ENCODE measurements at regions not wholly inside any gene's neighbourhood (a gene's known extent, or its start where the extent isn't known, plus 50 kb on each side); places are given as distances from the start of the nearest gene placed in this dataset.
"Not testable (repeated sequence)": the region's sequence is repeated elsewhere in the genome, so short reads cannot be mapped to it uniquely, and the experiment has no call there.

DNA sequence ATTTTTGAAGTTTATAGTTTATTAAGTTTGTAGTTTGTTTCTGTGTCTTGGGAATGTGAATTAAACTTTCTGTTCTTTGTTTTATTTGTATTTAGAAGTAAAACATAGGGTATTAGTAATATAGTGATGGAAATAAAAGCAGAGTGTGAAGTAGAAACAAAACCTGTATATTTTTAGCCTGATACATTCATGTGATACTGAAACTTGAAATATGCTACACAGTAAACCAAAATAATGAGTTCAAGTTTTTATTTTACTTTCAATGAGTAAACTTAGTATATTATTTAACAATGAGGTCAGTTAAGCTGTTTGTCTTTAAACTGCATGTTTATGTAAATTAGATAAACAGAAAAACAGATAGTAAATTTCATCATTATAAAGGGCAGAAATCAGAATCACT lies 1592.6 kb downstream of the GRIK2 start:
- no peak for DNase-seq

DNA sequence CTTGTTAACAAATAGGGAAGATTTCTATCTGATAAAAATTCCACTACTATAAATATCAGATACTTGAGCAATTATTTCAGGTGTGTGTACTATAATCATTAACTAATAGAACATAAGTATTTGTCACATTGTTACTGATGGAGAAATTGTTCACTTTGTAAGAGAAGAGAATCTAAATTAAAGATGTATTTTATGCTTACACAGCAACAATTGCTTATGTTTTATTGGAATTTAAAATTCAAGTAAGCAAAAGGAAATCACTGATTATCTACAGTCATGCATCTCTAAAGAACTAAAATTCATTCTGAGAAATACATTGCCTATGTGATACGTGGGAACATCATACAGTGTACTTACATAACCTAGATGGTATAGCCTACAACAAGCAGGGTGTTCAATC lies 1590.8 kb downstream of the GRIK2 start:
- DNase-seq: no peak

DNA sequence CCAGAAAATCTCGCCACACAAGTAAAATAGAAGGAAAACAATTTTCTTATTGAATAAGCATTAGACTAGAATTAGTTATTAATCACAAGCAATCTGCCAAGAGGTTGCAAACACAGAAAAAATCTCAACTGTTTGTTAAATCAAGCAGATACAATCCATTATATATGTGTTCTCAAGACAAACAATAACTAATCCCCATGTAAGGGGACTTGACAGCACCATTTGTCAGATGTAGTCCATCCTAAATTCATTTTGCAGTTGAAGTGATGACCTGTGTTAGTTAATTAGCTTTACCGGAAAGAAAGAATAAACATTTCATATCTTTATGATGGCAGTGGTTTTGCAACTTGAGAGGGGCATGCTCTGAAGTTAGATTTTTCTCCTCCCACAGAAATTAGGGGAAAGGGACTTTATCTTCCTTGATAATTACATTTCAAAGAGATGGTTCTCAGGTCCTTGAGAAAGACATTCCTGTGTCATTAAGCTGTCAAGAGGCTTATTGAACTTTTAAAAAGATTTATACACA lies 1588.0 kb downstream of the GRIK2 start:
- DNase-seq: no peak

- no peak for DNase-seq
Measured at GRCh38 chr6:102980951-102981350, 1587.4 kb downstream of the GRIK2 start.

DNA sequence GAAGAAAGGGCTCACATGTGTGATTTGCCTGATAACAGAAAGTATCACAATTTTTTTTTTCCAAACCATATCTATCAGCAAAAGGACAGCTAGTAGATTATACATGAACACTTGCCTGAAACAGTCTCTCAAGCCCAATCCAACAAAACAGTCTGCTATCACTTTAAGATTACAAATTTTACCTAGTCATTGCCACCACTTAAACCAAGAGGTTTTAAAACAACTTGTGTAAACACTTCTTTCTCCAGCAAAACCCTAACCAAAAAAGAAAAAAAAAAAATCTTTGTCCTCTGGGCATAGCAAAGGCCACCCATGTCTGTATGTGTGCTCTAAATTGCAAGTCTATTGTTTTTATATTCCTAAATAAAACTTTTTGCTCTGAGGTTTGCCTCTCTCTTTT lies 1568.4 kb downstream of the GRIK2 start:
- DNase-seq: no peak

GRCh38 chr6:102950967-102951366 lies 1557.5 kb downstream of the GRIK2 start:
- DNase-seq: no peak

DNA sequence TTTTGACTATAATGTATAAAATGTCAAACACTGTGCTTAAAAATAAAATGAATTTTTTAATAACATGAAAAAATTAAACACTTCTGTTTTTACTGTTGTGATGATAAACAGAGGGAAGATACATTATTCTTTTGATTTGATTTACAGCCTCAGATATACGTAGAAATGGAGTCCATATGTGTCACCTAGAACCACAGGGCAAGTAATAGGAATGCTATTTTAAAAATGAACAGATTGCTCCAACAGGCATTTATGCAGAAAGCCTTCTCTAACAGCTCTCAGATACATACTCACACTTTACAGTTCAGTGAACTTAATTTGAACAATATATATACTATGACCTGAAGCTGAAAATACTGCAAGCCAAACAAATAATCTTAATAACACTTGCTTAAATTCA lies 1551.0 kb downstream of the GRIK2 start:
- DNase-seq: no peak

DNA sequence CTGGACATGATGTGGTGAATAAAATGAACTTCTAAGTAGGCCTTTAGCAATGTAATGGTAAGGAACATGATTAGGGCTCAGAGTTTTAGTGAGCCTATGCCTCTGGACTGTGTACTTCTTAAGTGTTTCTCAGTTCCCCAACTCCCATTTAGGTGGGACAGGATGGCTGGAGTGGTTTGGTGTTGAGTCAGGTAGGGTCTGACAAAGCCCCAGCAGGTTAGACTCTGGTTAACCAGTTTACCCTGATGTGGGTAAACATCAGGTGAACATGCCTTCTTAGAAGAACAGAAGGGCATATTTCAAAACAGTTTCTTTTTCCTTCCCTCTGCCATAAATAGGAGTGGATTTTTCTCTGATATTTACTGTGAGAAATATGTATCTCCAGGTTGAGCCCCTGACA lies 1548.7 kb downstream of the GRIK2 start:
- DNase-seq: no peak

- peak in 1 of 2 experiments; percentile 20 for DNase-seq
Measured at GRCh38 chr6:102936959-102937358, 1543.5 kb downstream of the GRIK2 start.

DNA sequence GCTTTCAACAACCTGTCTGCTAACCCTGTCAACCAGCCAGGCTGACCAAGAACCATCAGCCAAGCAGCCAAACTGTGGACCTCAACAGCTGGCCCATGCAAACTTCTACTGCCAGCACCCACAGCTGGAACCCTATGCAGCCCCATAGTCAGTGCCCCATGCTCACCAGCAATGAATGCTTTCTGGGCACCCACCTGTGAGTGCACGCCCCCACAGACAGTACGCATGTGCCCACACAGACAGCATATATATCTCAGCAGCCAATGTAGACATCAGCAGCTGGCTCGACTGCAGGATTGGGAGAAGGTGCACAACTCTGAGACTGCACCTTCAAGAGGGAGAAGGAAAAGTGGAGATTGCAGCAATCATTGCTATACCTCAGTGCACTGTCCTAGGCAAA lies 1534.6 kb downstream of the GRIK2 start:
- no peak for DNase-seq

DNA sequence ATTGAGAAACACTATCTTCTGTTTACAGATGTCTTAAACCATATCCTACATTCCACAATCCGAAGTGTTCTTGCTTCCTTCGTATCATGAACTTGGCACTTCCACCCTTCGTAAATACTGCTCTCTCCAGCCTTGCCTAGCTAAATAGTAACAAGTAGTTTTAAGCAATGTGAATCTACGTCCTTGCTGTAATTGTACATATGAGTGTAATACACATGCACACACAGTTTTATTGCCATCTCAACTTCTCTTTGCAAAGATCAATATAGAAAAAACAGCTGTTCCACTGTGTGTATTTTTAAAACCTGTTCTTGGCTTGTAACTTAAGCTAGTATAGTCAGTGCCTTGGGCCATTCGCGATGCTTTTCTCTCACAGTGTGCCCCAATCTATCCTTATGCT lies 1524.7 kb downstream of the GRIK2 start:
- no peak for DNase-seq

DNA sequence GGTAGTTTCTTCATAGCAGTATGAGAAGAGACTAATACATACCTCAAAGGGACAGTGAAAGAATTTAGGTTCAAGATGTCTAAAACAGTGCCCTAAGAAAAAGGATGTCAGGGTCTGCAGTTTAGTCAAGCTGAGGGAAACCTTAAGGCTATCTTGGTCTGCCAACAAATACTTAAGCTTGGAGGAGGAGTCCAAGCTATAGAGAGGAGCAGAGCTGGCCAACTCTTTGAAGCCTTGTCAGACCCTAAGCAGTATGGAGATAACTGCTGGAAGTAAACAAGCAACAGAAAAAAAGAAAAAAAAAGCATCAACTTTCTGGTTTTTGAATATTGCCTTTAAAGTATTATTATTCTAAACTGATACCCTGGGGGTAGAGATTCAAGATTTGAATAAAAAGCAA lies 1518.1 kb downstream of the GRIK2 start:
- no peak for DNase-seq

DNA sequence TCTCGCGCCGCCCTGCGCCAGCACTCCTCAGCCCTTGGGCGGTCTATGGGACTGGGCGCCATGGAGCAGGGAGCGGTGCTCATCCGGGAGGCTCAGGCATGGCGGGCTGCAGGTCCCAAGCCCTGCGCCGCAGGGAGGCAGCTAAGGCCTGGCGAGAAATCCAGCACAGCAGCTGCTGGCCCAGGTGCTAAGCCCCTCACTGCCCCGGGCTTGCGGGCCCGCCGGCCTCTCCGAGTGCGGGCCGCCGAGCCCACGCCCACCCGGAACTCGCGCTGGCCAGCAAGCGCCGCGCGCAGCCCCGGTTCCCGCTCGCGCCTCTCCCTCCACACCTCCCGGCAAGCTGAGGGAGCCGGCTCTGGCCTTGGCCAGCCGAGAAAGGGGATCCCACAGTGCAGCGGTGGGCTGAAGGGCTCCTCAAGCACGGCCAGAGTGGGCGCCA lies 1517.2 kb downstream of the GRIK2 start:
- not testable (repeated sequence) for DNase-seq

DNA sequence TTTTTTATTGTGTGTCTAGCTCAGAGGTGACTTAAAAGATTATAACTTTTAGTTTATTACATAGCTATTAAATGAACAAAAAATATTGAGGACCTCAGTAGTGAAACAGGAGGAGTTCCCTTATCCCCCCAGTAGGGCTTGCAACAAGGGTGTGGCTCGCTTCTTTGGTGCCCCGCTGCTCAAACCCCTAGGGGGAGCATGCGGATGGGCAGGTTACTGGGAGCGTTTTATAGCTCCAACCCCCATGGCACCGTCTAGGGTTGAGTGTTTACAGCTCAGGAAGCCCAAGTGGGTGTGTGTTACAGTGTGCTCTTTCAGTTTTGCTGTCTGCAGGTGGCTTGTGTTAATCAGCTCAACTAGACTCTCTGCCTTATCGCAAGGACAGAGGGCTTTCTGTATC lies 1513.7 kb downstream of the GRIK2 start:
- DNase-seq: no peak

GRCh38 chr6:102902471-102902870 lies 1509.0 kb downstream of the GRIK2 start:
- DNase-seq: no peak

GRCh38 chr6:102895683-102896082 lies 1502.2 kb downstream of the GRIK2 start:
- DNase-seq: no peak

GRCh38 chr6:102885165-102885564 lies 1491.7 kb downstream of the GRIK2 start:
- DNase-seq: no peak

GRCh38 chr6:102853249-102853955 lies 1459.9 kb downstream of the GRIK2 start:
- DNase-seq: peak in 1 of 2 experiments; percentile 5

DNA sequence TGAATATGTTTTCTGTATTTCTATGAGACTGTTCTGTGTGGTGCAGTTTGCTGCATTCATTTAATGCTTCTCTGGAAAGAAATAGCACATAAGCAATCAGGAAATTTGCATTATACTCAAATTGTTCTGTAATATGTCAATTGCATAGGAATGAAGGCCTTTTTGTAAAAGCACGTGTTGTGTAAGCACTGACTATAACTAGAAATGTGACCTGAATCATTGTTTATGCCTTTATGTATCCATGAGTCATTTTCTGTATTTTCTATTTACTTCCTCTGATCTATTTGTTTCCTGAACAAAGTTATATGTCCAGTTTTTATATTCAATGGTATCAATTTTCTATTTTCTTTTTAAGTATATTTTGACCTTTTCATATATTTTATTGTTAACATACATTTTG lies 1455.3 kb downstream of the GRIK2 start:
- DNase-seq: peak; percentile 10 to 45

DNA sequence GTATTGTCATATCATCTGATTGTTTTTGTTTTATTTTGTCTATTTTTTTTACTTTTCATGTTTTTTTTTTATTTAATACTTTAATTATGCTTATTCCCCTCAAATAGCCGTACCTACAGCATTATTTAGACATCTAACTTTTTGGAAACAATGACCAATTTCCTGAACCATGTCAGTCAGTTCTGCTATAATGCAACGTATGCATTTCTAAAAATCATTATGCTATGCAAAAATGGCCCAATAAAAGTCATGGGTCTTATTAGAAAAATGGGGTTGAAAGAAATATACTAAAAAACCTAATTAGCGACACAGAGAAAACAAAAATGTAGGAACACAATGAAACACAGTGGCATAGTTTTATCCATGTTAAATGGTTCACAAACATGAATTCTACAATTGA lies 1454.7 kb downstream of the GRIK2 start:
- no peak for DNase-seq

DNA sequence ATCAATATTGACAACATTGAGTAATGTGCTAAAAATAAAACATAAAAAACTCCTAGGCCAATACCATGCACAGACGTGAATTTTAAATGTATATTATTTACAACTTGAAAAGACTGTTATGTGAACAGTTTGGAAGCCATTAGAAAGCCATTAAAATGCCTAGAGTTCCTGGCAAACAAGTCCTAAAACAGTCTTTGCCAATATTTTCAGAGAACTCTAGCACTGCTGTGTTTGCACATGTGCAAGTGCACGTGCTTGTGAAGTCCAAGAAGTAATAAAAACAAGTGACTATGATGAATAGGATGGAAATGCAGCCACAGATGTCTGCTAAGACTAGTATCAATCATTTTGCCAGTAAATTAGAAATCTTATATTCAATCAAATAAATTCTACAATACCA lies 1447.6 kb downstream of the GRIK2 start:
- no peak for DNase-seq

DNA sequence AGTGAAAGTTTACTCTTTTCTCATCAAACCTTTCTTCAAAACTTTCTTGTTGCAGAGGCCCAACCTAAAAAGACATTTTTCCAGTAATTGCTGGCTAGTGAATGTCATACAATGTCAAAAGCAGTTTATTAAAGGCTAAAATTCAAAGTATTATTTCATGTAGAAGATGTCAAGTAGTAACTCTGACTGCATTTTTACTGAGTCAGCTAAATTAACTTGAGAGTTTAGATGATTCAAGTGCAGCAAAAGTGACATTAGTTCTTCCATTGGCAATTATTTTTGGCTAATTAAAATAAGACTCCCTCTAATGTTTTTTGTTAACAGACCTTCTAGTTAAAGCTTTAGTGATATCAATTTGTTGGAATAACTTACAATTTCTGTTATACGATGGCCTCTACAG lies 1438.5 kb downstream of the GRIK2 start:
- DNase-seq: no peak

GRCh38 chr6:102820098-102820497 lies 1426.6 kb downstream of the GRIK2 start:
- DNase-seq: no peak

DNA sequence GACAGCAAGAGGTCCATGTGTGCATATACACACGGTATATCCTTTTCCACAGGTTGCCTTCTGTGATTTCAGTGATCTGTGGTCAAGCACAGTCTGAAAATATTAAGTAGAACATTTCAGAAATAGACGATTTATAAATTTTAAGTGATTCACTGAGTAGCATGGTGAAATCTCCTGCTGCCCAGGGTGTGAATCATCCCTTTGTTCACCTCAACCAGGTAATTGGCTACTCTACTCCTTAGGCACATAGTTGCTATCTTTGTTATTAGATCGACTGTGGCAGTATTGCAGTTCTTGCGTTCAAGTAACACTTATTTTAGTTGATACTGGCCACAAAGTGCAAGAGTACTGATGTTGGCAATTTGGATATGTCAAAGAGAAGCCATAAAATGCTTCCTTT lies 1421.7 kb downstream of the GRIK2 start:
- DNase-seq: no peak
